Activated T-cell treated with anti-CD3 and anti-CD28 coated beads for 4 hours (primary cell): ENCODE measurements at regions not wholly inside any gene's neighbourhood (a gene's known extent, or its start where the extent isn't known, plus 50 kb on each side); places are given as distances from the start of the nearest gene placed in this dataset.

Source experiments
- DNase-seq: peaks from one replicate; pipeline ENCODE4 v3.0.0-alpha.2; 2020

DNA sequence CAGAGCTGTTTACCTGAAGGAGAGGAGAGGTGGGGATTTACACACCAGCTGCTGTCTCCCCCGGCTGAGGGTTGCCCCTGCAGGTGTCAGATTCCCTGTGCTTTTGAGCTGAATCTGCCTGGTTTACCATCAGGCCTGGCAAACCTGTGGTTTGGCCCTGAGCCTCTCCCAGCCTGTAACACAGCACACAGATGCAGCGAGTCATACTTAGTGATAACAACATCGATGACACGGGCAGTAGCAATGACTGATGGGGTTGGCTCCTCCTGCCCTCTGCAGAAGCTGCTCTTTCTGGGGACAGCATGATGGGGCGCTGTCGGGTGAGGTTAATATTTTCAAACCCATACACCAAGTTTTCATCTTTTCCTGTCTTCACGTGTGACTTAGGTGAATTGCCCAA is 380.0 kb upstream of the B3GAT1 start:
- DNase-seq, result no peak

DNA sequence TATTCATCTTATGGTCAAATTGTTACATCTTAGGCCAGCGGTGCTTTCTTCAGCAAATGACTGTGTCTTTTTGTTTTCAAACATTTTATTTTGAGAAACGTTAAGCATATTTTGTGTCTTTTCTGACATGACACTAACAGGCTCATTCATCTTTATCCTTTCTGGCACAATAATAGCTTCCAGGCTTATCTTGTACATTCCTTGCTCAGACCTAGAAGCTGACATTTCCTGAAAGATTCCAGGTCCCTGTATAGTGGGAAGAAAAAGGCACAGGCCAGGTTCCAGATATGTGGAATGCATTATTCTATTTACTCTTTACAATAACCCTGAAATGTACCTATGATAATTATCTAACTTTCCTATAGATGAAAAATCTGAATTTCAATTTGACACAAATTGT is 379.1 kb upstream of the B3GAT1 start:
- no peak for DNase-seq

DNA sequence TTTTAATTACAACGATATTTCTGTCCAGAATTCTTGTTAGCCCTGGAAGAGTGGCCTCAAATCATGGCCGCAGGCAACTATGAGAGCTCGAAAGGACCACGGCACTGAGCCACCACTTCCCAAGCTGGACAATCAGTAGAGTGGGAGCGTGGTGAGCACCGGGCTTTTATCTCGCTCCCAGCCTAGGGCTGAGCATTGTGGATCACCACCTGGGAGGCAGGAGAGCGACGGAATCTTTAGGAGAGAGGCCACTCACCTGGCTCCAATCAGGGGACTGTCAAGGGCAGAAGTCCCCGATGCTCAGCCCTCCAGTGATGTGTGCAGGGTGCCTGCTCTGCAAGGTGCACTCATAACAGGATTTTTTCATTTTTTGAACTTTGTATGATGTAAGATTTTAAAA is 377.1 kb upstream of the B3GAT1 start:
- DNase-seq, result no peak

DNA sequence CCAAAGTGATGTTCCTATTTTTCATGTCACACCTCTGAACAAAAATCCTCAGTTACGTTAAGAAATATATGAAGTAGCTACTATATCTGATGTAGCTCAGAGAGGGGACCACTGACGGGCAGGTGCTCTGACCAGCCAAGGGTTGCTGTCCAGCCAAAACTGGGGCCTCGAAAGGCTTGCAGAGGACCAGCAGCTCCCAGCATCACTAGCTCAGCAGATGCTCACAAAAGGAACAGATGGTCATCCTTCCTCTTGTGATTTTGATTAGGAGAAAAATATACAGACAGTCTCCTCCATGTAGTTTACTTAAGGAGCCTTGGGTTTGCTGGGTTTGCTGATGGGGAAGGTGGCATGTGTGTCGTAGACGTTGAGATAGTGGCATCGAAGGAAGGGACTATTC is 374.6 kb upstream of the B3GAT1 start:
- DNase-seq, result no peak

DNA sequence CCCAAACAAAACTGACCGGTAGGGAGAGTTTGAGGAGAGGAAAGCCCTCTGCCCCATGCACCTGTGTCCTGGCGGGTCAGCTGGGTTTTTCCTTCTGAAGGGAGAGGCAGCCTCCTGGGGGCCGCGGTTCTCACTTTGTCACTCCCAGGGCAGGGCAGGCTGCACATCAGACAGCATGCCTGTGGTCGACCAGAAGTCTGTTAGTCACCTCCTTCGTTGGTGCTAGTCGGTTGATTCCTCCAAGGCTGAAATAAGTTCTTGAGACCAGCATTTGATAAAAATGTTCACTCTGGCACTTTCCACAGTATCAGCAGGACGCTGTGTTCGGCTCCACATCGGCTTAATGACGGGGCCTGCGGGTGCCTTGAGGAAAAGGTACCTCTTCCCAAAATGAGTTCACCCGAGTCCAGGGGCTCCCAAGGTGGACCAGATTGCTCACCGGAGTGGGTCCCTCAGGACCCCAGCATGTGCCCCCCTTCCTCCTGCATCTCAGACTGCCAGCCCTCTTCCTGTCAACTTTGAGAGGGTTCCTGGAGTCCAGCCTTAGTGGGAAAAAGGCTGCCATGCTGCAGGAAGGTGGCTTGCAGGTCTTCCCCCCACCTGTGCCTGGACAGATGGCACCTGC is 373.7 kb upstream of the B3GAT1 start:
- no peak for DNase-seq

DNA sequence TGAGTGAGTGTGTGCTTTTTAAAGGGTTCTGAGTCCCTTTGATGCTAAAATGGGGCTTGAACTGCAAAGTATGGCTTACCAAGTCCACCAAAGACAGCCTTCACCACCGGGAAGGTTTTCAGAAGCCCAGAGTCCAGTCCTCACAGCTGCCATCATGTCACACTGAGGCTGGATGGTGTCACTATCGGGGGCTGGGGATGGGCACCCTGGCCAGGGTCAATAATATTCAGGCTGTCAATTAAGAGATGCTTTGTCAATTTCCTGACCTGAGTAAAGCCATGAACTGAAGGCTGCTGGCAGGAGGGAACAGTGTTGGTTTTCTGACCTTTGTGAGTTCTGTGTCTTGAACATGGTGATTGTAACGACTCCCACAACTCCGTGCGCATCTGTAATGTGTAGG is 373.0 kb upstream of the B3GAT1 start:
- no peak for DNase-seq

DNA sequence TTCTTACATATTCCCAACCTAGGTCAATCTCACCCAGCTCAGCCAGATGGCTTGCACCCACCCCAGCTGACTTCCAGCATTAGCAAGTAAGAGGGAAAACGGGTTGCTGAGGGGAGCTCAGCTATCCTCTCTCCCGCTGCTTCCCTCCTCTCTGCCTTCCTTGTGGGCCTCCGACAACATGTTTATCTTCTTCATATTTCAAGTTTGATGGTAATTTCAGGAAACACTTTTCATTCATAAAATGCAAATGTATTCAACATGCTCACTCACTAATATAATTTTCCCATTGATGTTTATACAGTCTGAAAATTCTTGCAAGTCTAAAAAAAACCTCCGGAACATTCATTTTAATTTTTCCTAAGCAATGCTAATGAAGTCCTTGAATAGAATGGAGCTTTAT is 372.5 kb upstream of the B3GAT1 start:
- no peak for DNase-seq

DNA sequence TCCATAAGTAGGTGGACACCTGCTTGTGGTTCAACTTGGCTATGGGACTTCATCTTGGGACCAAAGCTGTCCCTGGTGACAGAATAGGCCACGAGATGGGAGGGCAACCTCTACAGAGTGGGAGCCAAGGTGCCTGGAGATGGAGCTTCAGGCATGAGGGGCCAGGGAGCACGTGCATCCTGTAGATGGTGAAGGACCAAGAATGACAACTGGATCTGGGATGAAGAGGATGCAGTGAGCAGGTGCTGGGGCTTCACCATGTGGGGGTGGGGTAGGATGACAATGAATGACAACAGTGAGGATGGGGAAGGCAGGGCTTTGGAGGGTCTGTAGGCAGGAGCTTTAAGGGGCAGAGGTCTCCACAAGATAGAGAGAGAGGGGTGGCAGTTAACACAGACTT is 372.0 kb upstream of the B3GAT1 start:
- DNase-seq, result no peak

DNA sequence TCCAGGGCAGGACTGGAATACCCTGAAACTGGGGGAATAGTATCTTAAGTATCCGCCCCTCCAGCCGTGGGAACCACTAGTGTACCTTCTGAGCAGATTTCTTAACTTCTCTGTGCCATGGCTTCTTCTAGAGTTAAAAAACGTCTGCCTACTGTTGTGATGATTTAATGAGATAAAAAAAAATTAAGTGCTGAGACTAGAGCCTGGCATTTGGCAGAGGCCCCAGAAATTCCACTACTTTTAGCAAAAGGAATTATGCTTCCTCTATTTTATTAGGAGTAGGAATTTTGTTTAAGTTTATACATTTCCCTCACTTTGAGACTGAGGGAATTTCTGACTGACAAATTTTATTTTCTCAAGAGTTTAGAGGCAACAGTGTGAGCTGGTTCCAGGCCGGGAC is 371.2 kb upstream of the B3GAT1 start:
- DNase-seq, result no peak

DNA sequence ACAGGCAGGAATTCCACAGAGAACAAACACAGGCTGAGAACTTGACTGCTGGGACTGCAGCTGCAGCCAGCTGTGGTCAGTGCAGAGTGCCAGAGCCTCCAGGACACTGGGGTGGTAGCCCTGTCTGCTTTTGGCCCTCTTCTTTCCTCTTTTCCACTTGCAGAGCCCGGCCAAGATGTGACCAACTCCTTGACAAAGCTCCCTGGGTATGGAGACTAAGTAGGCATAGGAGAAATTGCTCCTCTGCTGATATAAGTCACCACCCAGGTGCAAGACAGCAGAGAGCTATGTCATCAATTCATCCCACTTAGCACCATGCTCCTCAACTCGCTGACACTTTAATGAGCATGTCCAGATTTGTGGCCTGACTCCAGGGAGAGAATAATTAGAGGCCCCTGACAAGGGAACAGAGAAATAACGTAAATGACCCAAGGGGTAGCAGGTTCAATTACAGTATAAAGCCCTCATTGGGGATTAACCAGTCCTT is 369.4 kb upstream of the B3GAT1 start:
- DNase-seq, result no peak

DNA sequence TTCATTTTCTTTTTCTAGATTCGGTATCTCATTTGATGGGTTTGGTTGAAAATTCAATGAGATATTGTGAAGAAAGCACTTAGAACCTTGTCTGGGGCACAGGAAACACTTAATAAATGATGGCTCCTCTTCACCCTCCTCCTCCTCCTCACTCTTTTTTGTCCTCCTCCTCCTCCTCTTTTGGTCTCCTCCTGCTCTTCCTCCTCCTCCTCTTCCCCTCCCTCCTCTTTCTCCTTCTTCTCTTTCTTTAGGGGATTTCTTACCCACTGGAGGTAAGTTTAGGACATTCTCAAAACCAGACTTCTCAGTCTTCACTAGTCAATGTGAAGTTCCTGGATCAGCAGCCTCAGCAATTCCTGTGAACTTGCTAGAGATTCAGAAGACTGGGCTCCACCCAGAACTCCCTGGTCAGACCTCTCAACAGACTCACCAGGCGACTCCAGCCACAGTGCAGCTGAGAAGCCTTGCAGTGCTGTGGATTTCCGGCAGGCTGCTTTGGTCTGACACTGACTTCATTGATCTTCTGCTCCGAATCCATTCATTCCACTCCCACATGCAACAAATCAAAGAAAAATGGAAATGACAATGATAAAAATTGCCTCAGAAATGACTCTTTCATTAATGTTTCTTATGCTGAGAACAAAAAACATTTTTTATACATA is 368.6 kb upstream of the B3GAT1 start:
- DNase-seq, result no peak

DNA sequence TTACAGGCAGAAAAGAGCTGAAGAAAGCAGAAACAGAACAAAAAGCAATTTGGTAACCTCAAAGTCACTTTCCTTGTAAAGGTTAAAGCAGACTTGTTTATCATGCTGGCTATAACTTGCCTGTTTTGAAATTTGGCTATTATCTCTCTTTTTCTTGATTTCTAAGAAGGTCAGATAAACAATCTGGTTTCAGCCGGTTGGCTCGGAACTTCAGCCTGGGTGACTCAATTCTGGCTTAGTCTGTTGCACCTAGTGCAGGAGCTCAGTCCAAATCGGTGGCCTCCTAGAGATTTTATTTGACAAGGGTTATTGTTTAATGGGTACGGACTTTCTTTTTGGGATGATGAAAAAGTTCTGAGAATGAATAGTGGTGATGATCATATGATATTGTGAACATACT is 367.1 kb upstream of the B3GAT1 start:
- no peak for DNase-seq

DNA sequence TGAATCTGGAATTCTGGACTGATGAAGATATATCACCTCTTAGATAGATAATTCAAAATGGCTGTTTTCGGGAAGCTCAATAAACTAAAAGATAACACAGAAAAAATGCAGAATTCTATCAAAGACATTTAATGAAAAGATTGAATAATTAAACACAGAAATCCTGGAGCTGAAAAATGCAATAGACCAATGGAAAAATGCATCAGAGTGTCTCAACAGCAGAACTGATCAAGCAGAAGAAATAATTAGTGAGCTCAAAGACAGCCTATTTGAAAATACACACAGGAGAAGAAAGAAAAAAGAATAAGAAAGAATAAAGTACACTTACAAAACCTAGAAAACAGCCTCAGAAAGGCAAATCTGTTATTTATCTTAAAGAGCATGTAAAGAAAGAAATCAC is 356.4 kb upstream of the B3GAT1 start:
- DNase-seq, result no peak

DNA sequence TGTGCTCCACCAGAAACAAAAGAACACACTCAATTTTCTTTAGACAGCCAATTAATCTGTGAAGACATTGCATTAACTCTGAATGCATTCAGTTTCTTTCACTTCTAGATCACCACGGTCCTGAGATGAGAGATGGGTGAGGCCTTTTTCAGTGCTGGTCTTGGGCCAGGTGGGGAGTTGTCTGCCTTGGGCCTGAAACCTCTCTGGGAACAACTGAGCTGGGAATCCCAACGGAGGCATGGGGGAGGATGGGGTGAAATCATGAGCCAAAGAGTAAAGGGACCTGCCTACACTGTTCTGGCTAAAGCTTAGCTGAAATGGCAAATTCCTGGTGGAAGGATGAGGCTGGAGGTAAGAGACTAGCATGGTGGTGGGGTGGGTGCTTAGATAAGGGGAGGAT is 353.5 kb upstream of the B3GAT1 start:
- no peak for DNase-seq

DNA sequence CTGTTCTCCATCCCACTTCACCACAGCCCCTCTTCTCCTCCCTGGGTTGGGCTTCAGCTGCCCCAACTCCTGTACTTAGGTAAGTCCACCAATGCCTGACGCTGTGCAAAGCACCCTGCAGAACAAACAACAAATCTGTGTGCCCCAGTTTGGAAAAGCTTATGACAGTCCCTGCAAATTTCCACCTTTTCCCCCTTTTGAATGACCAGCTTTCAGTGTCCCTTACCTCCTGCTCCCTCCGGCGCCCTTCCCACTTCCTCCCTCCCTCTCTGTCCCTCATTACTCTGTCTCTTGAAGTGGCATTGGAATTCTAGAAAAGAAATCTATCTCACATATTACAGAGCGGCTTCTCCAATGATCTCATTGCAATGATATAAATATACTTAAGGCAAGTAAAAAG is 352.9 kb upstream of the B3GAT1 start:
- no peak for DNase-seq

DNA sequence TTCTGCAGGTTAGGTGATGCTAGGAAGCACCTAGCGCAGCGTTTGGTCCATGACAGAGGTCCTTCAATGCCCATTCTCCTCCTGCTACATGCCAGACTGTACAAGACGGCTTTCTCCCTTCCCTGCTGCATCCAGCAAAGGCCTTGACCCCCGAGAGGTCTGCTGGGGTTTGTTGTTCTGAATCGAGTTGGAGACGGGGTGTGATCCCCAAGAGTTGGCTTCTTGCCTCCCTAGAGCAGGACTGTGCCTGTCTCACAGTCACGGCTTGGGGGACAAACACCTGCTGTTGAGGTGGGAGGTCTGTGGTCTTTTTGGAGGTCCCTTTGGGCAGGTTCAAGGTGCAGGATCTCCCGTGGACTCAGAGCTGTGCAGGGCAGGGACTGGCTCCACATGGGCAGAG is 352.3 kb upstream of the B3GAT1 start:
- DNase-seq, result no peak

DNA sequence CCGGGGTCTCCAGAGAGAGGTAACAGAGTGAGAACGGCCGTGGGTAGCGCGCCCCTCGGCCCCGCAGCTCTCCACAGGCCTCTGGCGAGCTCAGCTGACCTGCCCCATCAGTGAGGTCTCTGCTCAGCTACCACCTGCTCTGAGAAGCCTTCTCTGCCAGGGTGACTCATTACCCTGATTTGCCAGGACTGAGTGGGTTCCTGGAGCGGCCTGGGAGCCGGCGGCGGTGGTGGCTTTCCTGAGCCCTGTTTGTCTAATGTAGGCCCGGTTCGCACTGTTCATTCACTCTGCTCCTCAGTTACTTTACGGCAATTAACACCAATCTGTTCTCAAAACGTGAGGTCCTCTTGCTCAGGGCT is 351.0 kb upstream of the B3GAT1 start:
- DNase-seq, result no peak

DNA sequence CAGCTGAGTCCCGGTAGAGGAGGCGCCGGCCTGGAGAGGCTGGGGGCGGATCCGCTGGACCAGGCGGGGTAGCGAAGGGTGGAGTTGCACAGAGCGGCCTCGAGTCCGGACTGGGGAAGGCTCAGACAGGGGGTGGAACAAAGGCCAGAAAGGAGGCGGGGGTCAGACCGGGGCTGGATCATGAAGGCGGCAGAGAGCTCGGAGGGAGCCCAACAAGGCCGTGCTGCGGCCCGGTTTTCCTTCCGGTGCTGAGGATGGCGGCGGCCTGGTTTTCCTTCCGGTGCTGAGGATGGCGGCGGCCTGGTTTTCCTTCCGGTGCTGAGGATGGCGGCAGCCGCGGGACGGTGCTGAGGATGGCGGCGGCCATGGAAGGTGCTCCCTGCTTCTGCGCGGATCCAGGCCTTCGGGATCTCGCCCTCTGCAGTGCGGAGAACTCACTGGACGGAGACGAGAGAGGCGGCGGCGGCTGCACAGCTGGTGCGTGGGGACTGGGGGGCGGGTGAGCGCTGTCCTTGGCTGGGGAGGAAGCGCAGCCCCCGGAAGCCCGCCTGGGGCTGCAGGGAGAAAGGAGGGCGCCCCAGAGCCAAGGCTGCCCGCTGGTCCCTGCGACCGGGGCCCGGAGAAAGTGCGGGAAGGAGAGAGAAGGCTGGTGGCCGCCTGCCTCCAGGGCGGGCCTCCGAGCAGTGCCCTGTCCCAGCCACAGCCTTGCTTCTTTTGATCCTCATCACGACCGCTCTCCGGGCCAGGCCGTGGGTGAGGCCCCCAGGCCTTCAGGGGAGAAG is 350.4 kb upstream of the B3GAT1 start:
- DNase-seq, result no peak

DNA sequence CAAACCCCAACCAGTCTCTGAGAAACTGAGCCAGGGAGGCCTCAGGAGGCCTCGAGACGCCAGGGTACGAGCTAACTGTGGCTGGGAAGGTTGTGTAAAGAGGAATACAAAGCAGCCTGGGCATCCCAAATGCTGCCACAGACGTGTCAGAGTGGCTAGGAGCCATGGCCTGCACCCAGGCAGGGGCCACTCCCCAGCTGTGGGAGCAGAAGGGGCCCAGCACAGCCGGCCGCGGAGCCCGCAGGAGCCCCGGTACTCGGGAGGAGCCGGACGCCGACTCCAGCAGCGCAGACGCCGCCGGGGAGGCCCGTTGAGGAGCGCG is 349.8 kb upstream of the B3GAT1 start:
- no peak for DNase-seq

DNA sequence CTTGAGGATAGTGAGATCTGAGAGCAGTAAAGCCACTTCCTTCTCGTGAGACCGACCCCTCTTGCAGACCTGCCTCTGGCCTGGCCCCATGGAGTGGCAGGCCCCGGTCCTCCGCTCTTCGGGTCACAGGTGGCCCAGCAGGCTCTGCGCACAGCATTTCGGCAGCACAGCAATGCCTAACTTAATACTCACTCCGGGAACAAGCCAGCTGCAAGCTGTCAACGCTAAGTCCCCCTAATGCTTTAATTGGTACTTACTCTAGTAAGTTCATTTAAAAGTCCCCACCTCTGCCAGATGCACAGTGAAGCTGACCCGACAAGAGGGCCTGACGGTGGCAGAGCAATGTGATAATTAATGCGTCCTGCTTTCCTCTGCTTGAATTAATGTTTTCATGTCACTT is 349.3 kb upstream of the B3GAT1 start:
- DNase-seq, result no peak

DNA sequence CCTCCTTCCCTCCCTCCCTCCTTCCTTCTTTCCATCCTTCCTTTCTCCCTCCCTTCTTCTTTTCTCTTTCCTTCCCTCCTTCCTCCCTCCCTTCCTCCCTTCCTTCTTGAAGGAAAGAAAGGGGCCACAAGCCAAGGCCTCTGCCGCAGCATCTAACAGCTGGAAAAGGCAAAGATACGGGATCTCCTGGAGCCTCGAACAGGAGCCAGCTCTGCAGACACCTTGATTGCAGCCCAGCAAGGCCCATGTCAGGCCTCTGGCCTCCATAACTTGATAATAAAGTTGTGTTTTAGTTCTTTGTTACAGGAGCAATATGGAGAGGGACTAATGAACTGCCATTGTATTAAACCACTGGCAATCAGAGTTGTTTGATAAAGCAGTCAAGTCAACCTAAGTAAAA is 348.9 kb upstream of the B3GAT1 start:
- DNase-seq, result no peak

DNA sequence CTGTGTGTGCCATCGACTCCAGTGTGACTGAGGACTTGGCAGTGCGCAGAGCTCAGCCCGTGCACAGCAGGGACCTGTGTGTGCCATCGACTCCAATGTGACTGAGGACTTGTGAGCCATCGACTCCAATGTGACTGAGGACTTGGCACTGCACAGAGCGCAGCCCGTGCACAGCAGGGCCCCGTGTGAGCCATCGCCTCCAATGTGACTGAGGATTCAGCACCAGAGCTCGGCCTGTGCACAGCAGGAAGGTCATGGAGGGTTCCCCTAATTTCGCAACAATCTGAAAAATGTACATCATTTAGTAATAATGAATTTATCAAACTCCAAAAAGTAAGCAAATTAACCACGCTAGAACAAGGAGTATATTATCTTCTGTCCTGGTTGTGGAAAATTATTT is 348.3 kb upstream of the B3GAT1 start:
- DNase-seq, result no peak

DNA sequence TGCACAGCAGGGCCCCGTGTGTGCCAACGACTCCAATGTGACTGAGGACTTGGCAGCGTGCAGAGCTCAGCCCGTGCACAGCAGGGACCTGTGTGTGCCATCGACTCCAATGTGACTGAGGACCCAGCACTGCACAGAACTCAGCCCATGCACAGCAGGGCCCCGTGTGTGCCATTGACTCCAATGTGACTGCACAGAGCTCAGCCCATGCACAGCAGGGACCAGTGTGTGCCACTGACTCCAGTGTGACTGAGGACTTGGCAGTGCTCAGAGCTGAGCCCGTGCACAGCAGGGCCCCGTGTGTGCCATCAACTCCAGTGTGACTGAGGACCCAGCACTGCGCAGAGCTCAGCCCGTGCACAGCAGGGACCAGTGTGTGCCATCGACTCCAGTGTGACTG is 347.8 kb upstream of the B3GAT1 start:
- DNase-seq, result no peak

DNA sequence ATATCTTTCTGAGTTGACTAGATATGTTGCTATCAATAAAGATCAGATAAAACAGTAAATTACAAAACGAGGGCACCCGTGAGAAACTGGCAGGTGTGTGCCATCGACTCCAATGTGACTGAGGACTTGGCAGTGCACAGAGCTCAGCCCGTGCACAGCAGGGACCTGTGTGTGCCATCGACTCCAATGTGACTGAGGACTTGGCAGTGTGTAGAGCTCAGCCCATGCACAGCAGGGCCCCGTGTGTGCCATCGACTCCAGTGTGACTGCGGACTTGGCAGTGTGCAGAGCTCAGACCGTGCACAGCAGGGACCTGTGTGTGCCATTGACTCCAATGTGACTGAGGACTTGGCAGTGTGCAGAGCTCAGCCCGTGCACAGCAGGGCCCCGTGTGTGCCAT is 347.2 kb upstream of the B3GAT1 start:
- DNase-seq, result no peak
